Liver (tissue), 3 donors: ENCODE measurements at regions not wholly inside any gene's neighbourhood (a gene's known extent, or its start where the extent isn't known, plus 50 kb on each side); places are given as distances from the start of the nearest gene placed in this dataset.

Source experiments
- CTCF ChIP-seq: fragments of 150-350 bp; IDR thresholded peaks from 2 replicates; pipeline ENCODE4 v1.5.1; 2017; ENCODE audit warnings: improper control_type of control experiment, low read depth, low read length; ENCODE audit not compliant: missing input control
- GABPA ChIP-seq, 2 donors: IDR thresholded peaks in 1 of 2; conservative IDR thresholded peaks in 1 of 2; 2 replicates each; pipeline ENCODE4 v1.6.1; 2016; ENCODE audit warnings: antibody characterized with exemption in 2 of 2, mild to moderate bottlenecking in 1 of 2, moderate library complexity in 1 of 2
- RAD21 ChIP-seq, 2 donors: IDR thresholded peaks; 2 replicates each; pipeline ENCODE4 v1.6.1; 2016; ENCODE audit warnings: antibody characterized with exemption in 2 of 2, mild to moderate bottlenecking in 2 of 2
- RXRA ChIP-seq, 2 donors: IDR thresholded peaks; 2 replicates each; pipeline ENCODE4 v1.6.1; 2017 to 2018; ENCODE audit warnings: antibody characterized with exemption in 2 of 2, mild to moderate bottlenecking in 1 of 2
- TF ChIP-seq, protein P1 (sequence below): IDR thresholded peaks from 2 replicates; pipeline ENCODE4 v1.6.1; 2016; ENCODE audit warnings: antibody characterized with exemption
- donor health status: healthy.
- donor health status: healthy.

- TF ChIP-seq CTCF: no peak
- TF ChIP-seq RXRA (IDR thresholded peaks at IDR 0.05): no peak
- TF ChIP-seq, protein P1, sequence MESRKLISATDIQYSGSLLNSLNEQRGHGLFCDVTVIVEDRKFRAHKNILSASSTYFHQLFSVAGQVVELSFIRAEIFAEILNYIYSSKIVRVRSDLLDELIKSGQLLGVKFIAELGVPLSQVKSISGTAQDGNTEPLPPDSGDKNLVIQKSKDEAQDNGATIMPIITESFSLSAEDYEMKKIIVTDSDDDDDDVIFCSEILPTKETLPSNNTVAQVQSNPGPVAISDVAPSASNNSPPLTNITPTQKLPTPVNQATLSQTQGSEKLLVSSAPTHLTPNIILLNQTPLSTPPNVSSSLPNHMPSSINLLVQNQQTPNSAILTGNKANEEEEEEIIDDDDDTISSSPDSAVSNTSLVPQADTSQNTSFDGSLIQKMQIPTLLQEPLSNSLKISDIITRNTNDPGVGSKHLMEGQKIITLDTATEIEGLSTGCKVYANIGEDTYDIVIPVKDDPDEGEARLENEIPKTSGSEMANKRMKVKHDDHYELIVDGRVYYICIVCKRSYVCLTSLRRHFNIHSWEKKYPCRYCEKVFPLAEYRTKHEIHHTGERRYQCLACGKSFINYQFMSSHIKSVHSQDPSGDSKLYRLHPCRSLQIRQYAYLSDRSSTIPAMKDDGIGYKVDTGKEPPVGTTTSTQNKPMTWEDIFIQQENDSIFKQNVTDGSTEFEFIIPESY: no peak
- no peak for TF ChIP-seq RAD21 (IDR thresholded peaks at IDR 0.05)
- no peak for TF ChIP-seq GABPA (IDR thresholded peaks at IDR 0.05 in 1 of 2, conservative IDR thresholded peaks at IDR 0.05 in 1 of 2)
Measured at GRCh38 chr1:190792873-190793272, 315.2 kb upstream of the BRINP3 start.
